DND-41 (cell line): ENCODE measurements at regions not wholly inside any gene's neighbourhood (a gene's known extent, or its start where the extent isn't known, plus 50 kb on each side); places are given as distances from the start of the nearest gene placed in this dataset.

Experiments
- EZH2 ChIP-seq: IDR thresholded peaks from 3 replicates; pipeline ENCODE4 v1.6.1; 2012; ENCODE audit warnings: borderline replicate concordance, low read depth, mild to moderate bottlenecking, moderate library complexity, low read length, inconsistent platforms; ENCODE audit not compliant: severe bottlenecking
- TF ChIP-seq, protein P1 (sequence below): IDR thresholded peaks from 2 replicates; pipeline ENCODE4 v1.5.1; 2012; ENCODE audit warnings: borderline replicate concordance, low read length, moderate library complexity, mild to moderate bottlenecking; ENCODE audit not compliant: poor library complexity, severe bottlenecking; ENCODE audit errors: extremely low read depth

DNA sequence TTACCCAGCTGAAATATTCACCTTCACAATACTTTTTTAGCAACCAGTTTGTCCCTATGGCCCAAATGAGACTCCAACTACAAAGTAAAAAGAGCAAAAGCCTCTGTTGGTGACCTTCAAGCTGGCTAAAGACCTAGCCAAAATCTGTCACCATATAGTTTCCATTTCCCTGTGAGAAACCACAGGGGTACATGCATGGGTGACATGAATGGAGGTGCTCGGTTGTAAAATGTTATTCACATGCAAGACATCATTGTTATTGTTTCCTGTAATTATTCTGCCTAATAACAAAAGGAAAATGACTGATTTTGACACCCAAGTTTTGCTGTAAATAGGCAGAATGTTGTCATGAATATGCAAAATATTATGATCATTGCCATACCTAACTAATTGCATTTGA, 285.3 kb downstream of the ZNF608 start:
- TF ChIP-seq EZH2: no peak
- TF ChIP-seq, protein P1, sequence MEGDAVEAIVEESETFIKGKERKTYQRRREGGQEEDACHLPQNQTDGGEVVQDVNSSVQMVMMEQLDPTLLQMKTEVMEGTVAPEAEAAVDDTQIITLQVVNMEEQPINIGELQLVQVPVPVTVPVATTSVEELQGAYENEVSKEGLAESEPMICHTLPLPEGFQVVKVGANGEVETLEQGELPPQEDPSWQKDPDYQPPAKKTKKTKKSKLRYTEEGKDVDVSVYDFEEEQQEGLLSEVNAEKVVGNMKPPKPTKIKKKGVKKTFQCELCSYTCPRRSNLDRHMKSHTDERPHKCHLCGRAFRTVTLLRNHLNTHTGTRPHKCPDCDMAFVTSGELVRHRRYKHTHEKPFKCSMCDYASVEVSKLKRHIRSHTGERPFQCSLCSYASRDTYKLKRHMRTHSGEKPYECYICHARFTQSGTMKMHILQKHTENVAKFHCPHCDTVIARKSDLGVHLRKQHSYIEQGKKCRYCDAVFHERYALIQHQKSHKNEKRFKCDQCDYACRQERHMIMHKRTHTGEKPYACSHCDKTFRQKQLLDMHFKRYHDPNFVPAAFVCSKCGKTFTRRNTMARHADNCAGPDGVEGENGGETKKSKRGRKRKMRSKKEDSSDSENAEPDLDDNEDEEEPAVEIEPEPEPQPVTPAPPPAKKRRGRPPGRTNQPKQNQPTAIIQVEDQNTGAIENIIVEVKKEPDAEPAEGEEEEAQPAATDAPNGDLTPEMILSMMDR: no peak
